ENCODE measurements at regions not wholly inside any gene's neighbourhood (a gene's known extent, or its start where the extent isn't known, plus 50 kb on each side); places are given as distances from the start of the nearest gene placed in this dataset.

DNA sequence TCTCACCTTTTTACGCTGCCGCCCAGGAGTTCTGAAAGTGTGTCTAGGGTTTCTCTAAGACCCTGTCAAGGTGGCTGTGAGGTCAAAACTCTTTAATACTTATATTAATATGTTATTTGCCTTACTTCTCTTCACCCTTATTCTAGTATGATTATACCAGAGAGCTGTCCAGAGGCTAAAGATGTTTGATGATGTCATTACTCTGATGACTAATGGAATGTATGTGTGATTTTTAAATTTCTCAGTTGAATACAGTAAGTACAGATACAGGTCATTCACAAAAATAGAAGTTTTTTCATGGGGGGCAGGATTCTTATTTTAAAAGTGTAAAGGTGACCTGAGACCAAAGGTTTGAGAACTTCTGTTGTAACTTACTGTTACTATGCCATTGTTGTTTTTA, 150.6 kb upstream of the FOXP2 start:
- Histone ChIP-seq H3K9me3 (ENCODE audit: control insufficient read depth in 4 of 4, insufficient read depth in 3 of 4, low read length in 3 of 4) (peaks cover 0 to 5% (median 0%) of the 10 kb centered on the region in 4 donors), H3K36me3 (ENCODE audit: control insufficient read depth in 4 of 4, insufficient read depth in 4 of 4, low read length in 4 of 4) (peaks cover 0 to 1% (median 0%) of the 10 kb centered on the region in 4 donors), H3K4me1 (ENCODE audit: control insufficient read depth in 5 of 5, insufficient read depth in 5 of 5, low read length in 5 of 5) (no peaks in the 10 kb centered on the region), H3K4me3 (no peak overlapping the region), H3K9ac (ENCODE audit: insufficient read depth in 1 of 2, low read length in 2 of 2) (no peak overlapping the region), H3K27ac (ENCODE audit: low read depth in 1 of 2, low read length in 1 of 2) (no peak overlapping the region), H3K27me3 (ENCODE audit: control insufficient read depth in 3 of 3, insufficient read depth in 3 of 3, low read length in 2 of 3) (no peaks in the 10 kb centered on the region)
- DNase-seq = no peak
- 97 to 98% methylated on average over 2 of the region's 2 CpGs for WGBS, 2 donors
- ATAC-seq (ENCODE audit: insufficient read depth, low FRiP score) = no peak
- TF ChIP-seq, protein P1, sequence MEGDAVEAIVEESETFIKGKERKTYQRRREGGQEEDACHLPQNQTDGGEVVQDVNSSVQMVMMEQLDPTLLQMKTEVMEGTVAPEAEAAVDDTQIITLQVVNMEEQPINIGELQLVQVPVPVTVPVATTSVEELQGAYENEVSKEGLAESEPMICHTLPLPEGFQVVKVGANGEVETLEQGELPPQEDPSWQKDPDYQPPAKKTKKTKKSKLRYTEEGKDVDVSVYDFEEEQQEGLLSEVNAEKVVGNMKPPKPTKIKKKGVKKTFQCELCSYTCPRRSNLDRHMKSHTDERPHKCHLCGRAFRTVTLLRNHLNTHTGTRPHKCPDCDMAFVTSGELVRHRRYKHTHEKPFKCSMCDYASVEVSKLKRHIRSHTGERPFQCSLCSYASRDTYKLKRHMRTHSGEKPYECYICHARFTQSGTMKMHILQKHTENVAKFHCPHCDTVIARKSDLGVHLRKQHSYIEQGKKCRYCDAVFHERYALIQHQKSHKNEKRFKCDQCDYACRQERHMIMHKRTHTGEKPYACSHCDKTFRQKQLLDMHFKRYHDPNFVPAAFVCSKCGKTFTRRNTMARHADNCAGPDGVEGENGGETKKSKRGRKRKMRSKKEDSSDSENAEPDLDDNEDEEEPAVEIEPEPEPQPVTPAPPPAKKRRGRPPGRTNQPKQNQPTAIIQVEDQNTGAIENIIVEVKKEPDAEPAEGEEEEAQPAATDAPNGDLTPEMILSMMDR (IDR thresholded peaks at IDR 0.05; ENCODE audit: control extremely low read depth, extremely low read depth) = no peak

DNA sequence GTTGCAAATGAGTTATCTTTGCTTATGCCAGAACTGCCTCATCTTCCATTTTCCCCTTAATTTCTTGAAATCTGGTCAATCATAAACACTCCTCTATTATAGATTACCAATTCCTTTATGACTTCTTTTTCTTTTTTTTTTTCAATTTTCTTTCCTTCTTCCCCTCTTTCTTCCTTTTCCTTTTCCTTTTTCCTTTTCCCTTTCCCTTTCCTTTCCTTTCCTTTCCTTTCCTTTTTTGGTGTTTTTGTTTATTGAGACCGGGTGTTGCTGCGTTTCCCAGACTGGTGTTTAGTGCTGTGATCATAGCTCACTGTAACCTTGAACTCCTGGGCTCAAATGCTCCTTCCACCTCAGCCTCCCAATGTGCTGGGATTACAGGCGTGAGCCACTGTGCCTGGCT, 151.4 kb upstream of the FOXP2 start:
- ATAC-seq (ENCODE audit: insufficient read depth, low FRiP score) = no peak
- no peaks in the 10 kb centered on the region for H3K27me3 ChIP-seq (ENCODE audit: control insufficient read depth in 3 of 3, insufficient read depth in 3 of 3, low read length in 2 of 3)
- TF ChIP-seq, protein P1 (IDR thresholded peaks at IDR 0.05; ENCODE audit: control extremely low read depth, extremely low read depth) = no peak
- no peaks in the 10 kb centered on the region for H3K4me1 ChIP-seq (ENCODE audit: control insufficient read depth in 5 of 5, insufficient read depth in 5 of 5, low read length in 5 of 5)
- H3K4me3 ChIP-seq = no peak overlapping the region
- peaks cover 0 to 5% (median 0%) of the 10 kb centered on the region in 4 donors for H3K9me3 ChIP-seq (ENCODE audit: control insufficient read depth in 4 of 4, insufficient read depth in 3 of 4, low read length in 3 of 4)
- DNase-seq = no peak
- H3K36me3 ChIP-seq (ENCODE audit: control insufficient read depth in 4 of 4, insufficient read depth in 4 of 4, low read length in 4 of 4) = peaks cover 0 to 1% (median 0%) of the 10 kb centered on the region in 4 donors
- no peak overlapping the region for H3K9ac ChIP-seq (ENCODE audit: insufficient read depth in 1 of 2, low read length in 2 of 2)
- no peak overlapping the region for H3K27ac ChIP-seq (ENCODE audit: low read depth in 1 of 2, low read length in 1 of 2)
- WGBS, 2 donors = 67 to 78% methylated on average over 3 of the region's 3 CpGs

DNA sequence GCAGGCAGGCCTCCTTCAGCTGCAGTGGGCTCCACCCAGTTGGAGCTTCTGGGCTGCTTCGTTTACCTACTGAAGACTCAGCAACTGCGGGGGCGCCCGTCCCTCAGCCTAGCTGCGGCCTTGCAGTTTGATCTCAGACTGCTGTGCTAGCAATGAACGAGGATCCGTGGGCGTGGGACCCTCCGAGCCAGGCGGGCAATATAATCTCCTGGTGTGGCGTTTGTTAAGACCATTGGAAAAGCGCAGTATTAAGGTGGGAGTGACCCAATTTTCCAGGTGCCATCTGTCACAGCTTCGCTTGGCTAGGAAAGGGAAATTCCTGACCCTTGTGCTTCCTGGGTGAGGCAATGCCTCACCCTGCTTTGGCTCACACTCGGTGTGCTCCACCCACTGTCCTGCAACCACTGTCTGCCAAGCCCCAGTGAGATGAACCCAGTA, 159.2 kb upstream of the FOXP2 start:
- no peak overlapping the region for H3K27ac ChIP-seq (ENCODE audit: low read depth in 1 of 2, low read length in 1 of 2)
- no peaks in the 10 kb centered on the region for H3K9me3 ChIP-seq (ENCODE audit: control insufficient read depth in 4 of 4, insufficient read depth in 3 of 4, low read length in 3 of 4)
- TF ChIP-seq, protein P1 (IDR thresholded peaks at IDR 0.05; ENCODE audit: control extremely low read depth, extremely low read depth) = no peak
- ATAC-seq (ENCODE audit: insufficient read depth, low FRiP score) (no peak), DNase-seq (no peak)
- H3K4me3 ChIP-seq = no peak overlapping the region
- no peaks in the 10 kb centered on the region for H3K4me1 ChIP-seq (ENCODE audit: control insufficient read depth in 5 of 5, insufficient read depth in 5 of 5, low read length in 5 of 5)
- H3K27me3 ChIP-seq (ENCODE audit: control insufficient read depth in 3 of 3, insufficient read depth in 3 of 3, low read length in 2 of 3) = no peaks in the 10 kb centered on the region
- H3K36me3 ChIP-seq (ENCODE audit: control insufficient read depth in 4 of 4, insufficient read depth in 4 of 4, low read length in 4 of 4) = no peaks in the 10 kb centered on the region
- 92 to 93% methylated on average over 14 of the region's 14 CpGs for WGBS, 2 donors
- no peak overlapping the region for H3K9ac ChIP-seq (ENCODE audit: insufficient read depth in 1 of 2, low read length in 2 of 2)

DNA sequence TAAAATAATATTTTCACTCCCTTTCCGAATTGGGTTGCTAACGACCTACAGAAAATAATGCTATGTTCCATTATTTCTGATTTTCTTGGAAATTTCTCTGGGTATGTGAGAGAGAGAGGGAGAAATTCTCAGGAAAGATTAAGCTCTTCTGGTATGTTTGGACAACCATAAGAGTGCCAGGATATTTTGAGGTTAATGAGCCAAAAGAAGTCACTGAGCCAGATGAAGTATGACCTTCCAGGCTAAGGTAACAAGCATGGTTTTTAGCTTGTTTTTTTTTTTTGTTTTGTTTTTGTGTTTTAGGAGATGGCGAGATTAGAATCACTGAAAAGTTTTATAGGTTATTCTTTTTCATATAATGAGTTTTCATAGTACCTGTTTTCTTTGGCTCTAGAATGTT, 171.0 kb upstream of the FOXP2 start:
- Histone ChIP-seq H3K9ac (ENCODE audit: insufficient read depth in 1 of 2, low read length in 2 of 2) (no peak overlapping the region), H3K9me3 (ENCODE audit: control insufficient read depth in 4 of 4, insufficient read depth in 3 of 4, low read length in 3 of 4) (peaks cover 0 to 4% (median 0%) of the 10 kb centered on the region in 4 donors), H3K27me3 (ENCODE audit: control insufficient read depth in 3 of 3, insufficient read depth in 3 of 3, low read length in 2 of 3) (no peaks in the 10 kb centered on the region), H3K4me1 (ENCODE audit: control insufficient read depth in 5 of 5, insufficient read depth in 5 of 5, low read length in 5 of 5) (no peaks in the 10 kb centered on the region), H3K4me3 (no peak overlapping the region), H3K27ac (ENCODE audit: low read depth in 1 of 2, low read length in 1 of 2) (no peak overlapping the region), H3K36me3 (ENCODE audit: control insufficient read depth in 4 of 4, insufficient read depth in 4 of 4, low read length in 4 of 4) (no peaks in the 10 kb centered on the region)
- no peak for DNase-seq
- TF ChIP-seq, protein P1 (IDR thresholded peaks at IDR 0.05; ENCODE audit: control extremely low read depth, extremely low read depth) = no peak
- WGBS, 2 donors = 90 to 93% methylated on average over 3 of the region's 3 CpGs
- ATAC-seq (ENCODE audit: insufficient read depth, low FRiP score) = no peak

Data from lung (tissue), 11 donors.